ENCODE measurements at regions not wholly inside any gene's neighbourhood (a gene's known extent, or its start where the extent isn't known, plus 50 kb on each side); places are given as distances from the start of the nearest gene placed in this dataset.

GRCh38 chr22:48098921-48099245, 1336.4 kb downstream of the TBC1D22A start:
- ChIA-PET POLR2A (no interaction called here), CTCF (interaction anchor here (1.0 kb wide), 1 partner anchor 21 kb away, joined by 3 read pairs; no protein-coding TSS in a partner anchor)
- H3K27me3 ChIP-seq (ENCODE audit: control insufficient read depth, insufficient read depth, low read length): no peaks in the 10 kb centered on the region
- H3K36me3 ChIP-seq (ENCODE audit: control insufficient read depth, insufficient read depth, low read length): no peaks in the 10 kb centered on the region
- no peak for TF ChIP-seq CTCF (IDR thresholded peaks at IDR 0.05; ENCODE audit: insufficient read depth, low read depth, low read length)
- DNase-seq (ENCODE audit: low read depth): no peak
- H3K4me3 ChIP-seq (ENCODE audit: low read depth, low read length): no peak overlapping the region

- no peak for DNase-seq (ENCODE audit: low read depth)
- no peak for TF ChIP-seq CTCF (IDR thresholded peaks at IDR 0.05; ENCODE audit: insufficient read depth, low read depth, low read length)
- POLR2A ChIA-PET: no interaction called here
- no peaks in the 10 kb centered on the region for H3K27me3 ChIP-seq (ENCODE audit: control insufficient read depth, insufficient read depth, low read length)
- no peaks in the 10 kb centered on the region for H3K36me3 ChIP-seq (ENCODE audit: control insufficient read depth, insufficient read depth, low read length)
- CTCF ChIA-PET: interaction anchor here (1.0 kb wide), 1 partner anchor 21 kb away, joined by 3 read pairs; no protein-coding TSS in a partner anchor
- H3K4me3 ChIP-seq (ENCODE audit: low read depth, low read length): no peak overlapping the region
Observed at GRCh38 chr22:48098243-48098920, 1335.9 kb downstream of the TBC1D22A start.

- no peaks in the 10 kb centered on the region for H3K27me3 ChIP-seq (ENCODE audit: control insufficient read depth, insufficient read depth, low read length)
- ChIA-PET CTCF (no interaction called here), POLR2A (no interaction called here)
- DNase-seq (ENCODE audit: low read depth): no peak
- no peak overlapping the region for H3K4me3 ChIP-seq (ENCODE audit: low read depth, low read length)
- TF ChIP-seq CTCF (IDR thresholded peaks at IDR 0.05; ENCODE audit: insufficient read depth, low read depth, low read length): no peak
- no peaks in the 10 kb centered on the region for H3K36me3 ChIP-seq (ENCODE audit: control insufficient read depth, insufficient read depth, low read length)
Observed at GRCh38 chr22:48097723-48098122, 1335.3 kb downstream of the TBC1D22A start.

- ChIA-PET CTCF (no interaction called here), POLR2A (no interaction called here)
- no peak overlapping the region for H3K4me3 ChIP-seq (ENCODE audit: low read depth, low read length)
- H3K36me3 ChIP-seq (ENCODE audit: control insufficient read depth, insufficient read depth, low read length): no peaks in the 10 kb centered on the region
- no peak for DNase-seq (ENCODE audit: low read depth)
- TF ChIP-seq CTCF (IDR thresholded peaks at IDR 0.05; ENCODE audit: insufficient read depth, low read depth, low read length): no peak
- no peaks in the 10 kb centered on the region for H3K27me3 ChIP-seq (ENCODE audit: control insufficient read depth, insufficient read depth, low read length)
Observed at GRCh38 chr22:48096851-48097665, 1334.6 kb downstream of the TBC1D22A start.

- ChIA-PET POLR2A (no interaction called here), CTCF (no interaction called here)
- no peaks in the 10 kb centered on the region for H3K27me3 ChIP-seq (ENCODE audit: control insufficient read depth, insufficient read depth, low read length)
- no peak for TF ChIP-seq CTCF (IDR thresholded peaks at IDR 0.05; ENCODE audit: insufficient read depth, low read depth, low read length)
- no peak for DNase-seq (ENCODE audit: low read depth)
- H3K36me3 ChIP-seq (ENCODE audit: control insufficient read depth, insufficient read depth, low read length): no peaks in the 10 kb centered on the region
- H3K4me3 ChIP-seq (ENCODE audit: low read depth, low read length): no peak overlapping the region
Observed at GRCh38 chr22:48096411-48096810, 1334.0 kb downstream of the TBC1D22A start.

Data from BJ (cell line).